SK-N-MC (cell line): ENCODE measurements at regions not wholly inside any gene's neighbourhood (a gene's known extent, or its start where the extent isn't known, plus 50 kb on each side); places are given as distances from the start of the nearest gene placed in this dataset.

Source experiments
- DNase-seq: peaks from one replicate; pipeline ENCODE4 v3.0.0-alpha.2; 2011; ENCODE audit warnings: low read depth, low spot score
- H3K27ac ChIP-seq: fragments of 200-600 bp; sonication (generic); 2 replicates; pipeline ENCODE4 v1.5.1; 2016; ENCODE audit warnings: mixed run types
- H3K36me3 ChIP-seq: fragments of 200-600 bp; sonication (generic); 2 replicates; pipeline ENCODE4 v1.6.1; 2017; ENCODE audit warnings: antibody characterized with exemption, low read length, mixed read lengths; ENCODE audit not compliant: insufficient read depth
- H3K4me3 ChIP-seq: fragments of 200-600 bp; sonication (generic); 2 replicates; pipeline ENCODE4 v1.5.1; 2016
- H3K9ac ChIP-seq: fragments of 200-600 bp; sonication (generic); 2 replicates; pipeline ENCODE4 v1.8.0; 2017; ENCODE audit warnings: mixed run types, mixed read lengths; ENCODE audit not compliant: insufficient read length
- H3K9me3 ChIP-seq: fragments of 200-600 bp; sonication (generic); 2 replicates; pipeline ENCODE4 v1.6.1; 2017; ENCODE audit warnings: low read depth, mild to moderate bottlenecking, antibody characterized with exemption, low read length, moderate library complexity, mixed read lengths
- EZH2 ChIP-seq: fragments of 200-600 bp; sonication (generic); IDR thresholded peaks from one replicate; pipeline ENCODE4 v1.6.1; 2017; ENCODE audit warnings: antibody characterized with exemption
- FOXP2 ChIP-seq: optimal IDR thresholded peaks from 2 replicates; pipeline ENCODE3; 2011; ENCODE audit warnings: mild to moderate bottlenecking, moderate library complexity; ENCODE audit not compliant: insufficient read depth; ENCODE audit errors: extremely low read length, control extremely low read depth
- POLR2AphosphoS5 ChIP-seq: IDR thresholded peaks from 2 replicates; pipeline ENCODE4 v1.6.1; 2012; ENCODE audit warnings: mild to moderate bottlenecking, low read depth, low read length, borderline replicate concordance

DNA sequence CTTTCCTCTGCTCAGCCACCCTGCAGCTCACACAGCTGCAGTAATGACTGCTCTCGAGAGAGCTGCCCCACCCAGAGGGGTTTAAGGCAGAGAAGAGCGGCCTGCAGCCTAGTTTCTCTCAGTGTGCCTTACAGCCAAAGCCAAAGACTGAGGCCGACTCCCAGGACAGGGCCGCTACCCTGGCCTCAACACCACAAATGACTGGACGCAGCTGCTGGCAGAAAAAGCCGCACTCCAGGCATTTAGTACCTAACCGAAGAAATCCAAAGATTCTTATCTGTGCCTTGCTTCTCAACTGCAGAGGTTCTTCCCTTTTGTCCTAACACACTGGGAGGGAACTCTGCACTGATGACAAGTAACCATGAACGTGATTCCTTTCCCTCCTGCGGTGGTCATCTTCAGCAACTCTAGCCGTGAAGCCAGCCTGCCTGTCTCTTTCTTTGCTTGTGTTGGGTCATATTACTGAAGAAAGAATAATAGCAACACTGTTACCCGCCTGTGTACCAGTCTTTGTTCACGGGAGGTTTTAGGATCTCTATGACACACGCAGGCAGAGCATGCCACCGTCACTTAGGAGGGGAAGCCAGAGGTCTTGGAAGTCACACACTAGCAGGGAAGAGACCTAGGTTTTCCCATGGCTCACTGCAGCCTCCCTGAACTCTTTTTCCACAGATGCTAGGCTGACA, 202.7 kb downstream of the RHOU start:
- no peak overlapping the region for H3K9ac ChIP-seq
- H3K27ac ChIP-seq = no peak overlapping the region
- no peak for DNase-seq
- H3K4me3 ChIP-seq = no peak overlapping the region
- no peaks in the 10 kb centered on the region for H3K36me3 ChIP-seq
- no peak for TF ChIP-seq FOXP2
- no peaks in the 10 kb centered on the region for H3K9me3 ChIP-seq

DNA sequence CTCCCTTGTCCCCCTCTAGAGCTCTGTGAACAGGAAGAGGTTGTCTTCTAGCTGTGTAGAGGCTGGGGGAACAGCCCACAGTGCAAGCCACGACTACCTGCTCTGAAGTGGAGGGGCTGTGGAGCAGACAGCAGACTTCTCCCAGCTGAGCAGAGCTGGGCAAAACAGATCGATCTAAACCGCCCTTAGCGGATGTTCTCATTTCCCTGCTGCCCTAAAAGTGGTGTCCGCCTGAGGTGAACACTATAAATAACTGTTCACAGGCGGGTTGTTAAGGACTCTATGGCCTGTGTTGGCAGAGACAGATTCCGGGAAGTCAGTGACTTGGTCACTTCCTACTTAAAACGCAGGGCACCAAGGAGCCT, 203.2 kb downstream of the RHOU start:
- Histone ChIP-seq H3K36me3 (no peaks in the 10 kb centered on the region), H3K9ac (no peak overlapping the region), H3K9me3 (no peaks in the 10 kb centered on the region), H3K4me3 (no peak overlapping the region), H3K27ac (no peak overlapping the region)
- DNase-seq = no peak
- TF ChIP-seq EZH2 (no peak), FOXP2 (no peak), POLR2AphosphoS5 (no peak)

GRCh38 chr1:228939001-228939691, 203.9 kb downstream of the RHOU start:
- no peaks in the 10 kb centered on the region for H3K36me3 ChIP-seq
- no peak overlapping the region for H3K27ac ChIP-seq
- H3K9ac ChIP-seq = no peak overlapping the region
- H3K4me3 ChIP-seq = no peak overlapping the region
- TF ChIP-seq FOXP2 = no peak
- TF ChIP-seq EZH2 = no peak
- TF ChIP-seq POLR2AphosphoS5 = no peak
- no peaks in the 10 kb centered on the region for H3K9me3 ChIP-seq
- DNase-seq = no peak

DNA sequence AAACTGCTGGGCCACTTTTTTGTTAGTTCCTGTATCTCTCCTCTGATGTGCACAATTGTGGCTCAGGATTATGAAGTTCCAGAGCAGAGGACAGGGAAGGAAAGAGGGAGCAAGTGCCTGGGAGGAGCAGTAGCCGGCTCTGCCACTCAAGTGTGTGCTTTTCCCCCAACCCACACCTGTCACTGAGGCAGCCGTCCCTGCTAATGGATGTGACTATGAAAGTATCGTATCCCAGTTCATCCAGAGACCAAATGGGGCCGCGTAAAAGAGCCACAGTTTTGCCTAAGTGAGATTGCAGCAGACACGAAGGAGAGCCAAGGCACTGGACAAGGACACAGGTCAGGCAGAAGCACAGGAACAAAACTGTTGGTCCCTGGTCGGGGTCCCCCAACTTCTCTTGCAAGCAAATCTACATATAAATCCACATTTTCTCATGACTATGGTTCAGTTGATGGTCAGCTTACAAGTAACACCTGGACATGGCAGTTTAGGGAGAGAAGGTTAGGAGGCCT, 204.7 kb downstream of the RHOU start:
- no peaks in the 10 kb centered on the region for H3K9me3 ChIP-seq
- H3K36me3 ChIP-seq = no peaks in the 10 kb centered on the region
- H3K4me3 ChIP-seq = no peak overlapping the region
- DNase-seq = no peak
- TF ChIP-seq FOXP2 (no peak), POLR2AphosphoS5 (no peak), EZH2 (no peak)
- no peak overlapping the region for H3K9ac ChIP-seq
- H3K27ac ChIP-seq = no peak overlapping the region

GRCh38 chr1:228940526-228940925, 205.2 kb downstream of the RHOU start:
- no peak for DNase-seq
- Histone ChIP-seq H3K27ac (no peak overlapping the region), H3K4me3 (no peak overlapping the region), H3K9me3 (no peaks in the 10 kb centered on the region), H3K9ac (no peak overlapping the region), H3K36me3 (no peaks in the 10 kb centered on the region)
- TF ChIP-seq POLR2AphosphoS5 (no peak), EZH2 (no peak), FOXP2 (no peak)

DNA sequence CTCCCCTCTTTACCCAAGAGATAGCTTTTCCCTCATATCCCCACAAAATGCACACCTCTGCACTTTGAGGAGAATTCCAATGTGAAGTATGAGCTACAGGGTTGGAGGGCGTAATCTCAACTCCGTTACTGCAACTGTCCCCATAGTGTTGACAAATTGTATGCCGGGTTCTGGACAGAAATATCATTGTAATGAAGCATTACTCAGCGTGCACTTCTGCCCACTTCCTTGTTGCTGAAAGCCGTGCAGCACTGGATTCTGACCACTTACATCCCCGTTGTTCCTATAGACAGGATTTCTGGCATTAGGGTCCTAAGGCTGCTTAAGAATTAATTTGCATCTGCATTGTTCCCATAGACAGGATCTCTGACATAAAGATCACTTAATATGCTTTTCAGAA, 205.6 kb downstream of the RHOU start:
- no peak overlapping the region for H3K9ac ChIP-seq
- DNase-seq = no peak
- TF ChIP-seq EZH2 (no peak), POLR2AphosphoS5 (no peak), FOXP2 (no peak)
- H3K9me3 ChIP-seq = no peaks in the 10 kb centered on the region
- H3K36me3 ChIP-seq = no peaks in the 10 kb centered on the region
- no peak overlapping the region for H3K27ac ChIP-seq
- H3K4me3 ChIP-seq = no peak overlapping the region

DNA sequence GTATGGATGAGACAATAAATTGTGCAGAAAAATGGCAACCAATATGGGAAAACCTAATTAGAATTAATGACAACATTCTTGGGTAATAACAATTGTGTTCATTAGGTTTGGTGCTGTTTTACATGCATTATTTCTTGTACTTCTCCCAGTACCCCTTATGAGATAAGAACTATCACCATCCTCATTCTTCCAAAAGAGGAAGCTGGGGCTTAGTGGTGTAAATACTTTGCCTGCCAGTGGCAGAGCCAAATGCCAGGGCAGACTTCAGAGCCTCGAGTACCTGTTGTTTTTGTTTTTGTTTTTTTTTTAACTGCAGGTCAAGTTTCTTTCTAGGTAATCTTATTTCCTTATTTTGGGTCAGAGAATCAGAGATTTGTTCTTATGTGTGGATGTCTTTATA, 206.4 kb downstream of the RHOU start:
- Histone ChIP-seq H3K4me3 (no peak overlapping the region), H3K27ac (no peak overlapping the region), H3K9ac (no peak overlapping the region), H3K36me3 (no peaks in the 10 kb centered on the region), H3K9me3 (no peaks in the 10 kb centered on the region)
- DNase-seq = no peak
- no peak for TF ChIP-seq FOXP2
- TF ChIP-seq EZH2 = no peak
- no peak for TF ChIP-seq POLR2AphosphoS5

DNA sequence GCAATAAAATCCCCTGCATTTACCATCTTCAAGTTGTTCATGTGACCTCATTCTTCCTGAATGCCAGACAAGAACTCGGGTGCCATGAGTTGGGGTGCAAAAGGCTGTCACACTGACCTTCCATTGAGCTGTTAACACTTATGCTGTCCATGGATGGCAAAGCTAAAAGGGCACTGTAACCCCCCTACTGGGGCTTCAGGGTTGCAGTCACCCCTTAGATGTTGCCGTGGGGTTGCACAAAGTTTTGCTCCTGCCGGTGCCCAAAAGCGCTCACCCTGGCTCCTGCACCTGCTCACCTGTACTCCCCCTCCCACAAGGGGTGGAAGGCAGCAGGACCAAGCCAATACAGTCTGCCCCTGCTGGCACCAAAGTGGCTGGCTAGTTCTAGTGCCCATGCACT, 208.2 kb downstream of the RHOU start:
- Histone ChIP-seq H3K9ac (no peak overlapping the region), H3K27ac (no peak overlapping the region), H3K36me3 (no peaks in the 10 kb centered on the region), H3K4me3 (no peak overlapping the region), H3K9me3 (no peaks in the 10 kb centered on the region)
- TF ChIP-seq EZH2 = no peak
- TF ChIP-seq POLR2AphosphoS5 = no peak
- no peak for TF ChIP-seq FOXP2
- no peak for DNase-seq
